ENCODE measurements at regions not wholly inside any gene's neighbourhood (a gene's known extent, or its start where the extent isn't known, plus 50 kb on each side); places are given as distances from the start of the nearest gene placed in this dataset.

- no peak for DNase-seq (ENCODE audit: low spot score)
Observed at GRCh38 chr11:115036406-115037180, 358.3 kb downstream of the NXPE2 start.

- DNase-seq (ENCODE audit: low spot score) = no peak
Observed at GRCh38 chr11:115042002-115042401, 363.7 kb downstream of the NXPE2 start.

- DNase-seq (ENCODE audit: low spot score) = no peak
Observed at GRCh38 chr11:115047631-115048030, 369.3 kb downstream of the NXPE2 start.

- no peak for DNase-seq (ENCODE audit: low spot score)
Observed at GRCh38 chr11:115049796-115050195, 371.5 kb downstream of the NXPE2 start.

- no peak for DNase-seq (ENCODE audit: low spot score)
Observed at GRCh38 chr11:115050756-115051155, 372.4 kb downstream of the NXPE2 start.

GRCh38 chr11:115051938-115052590 lies 373.7 kb downstream of the NXPE2 start:
- no peak for DNase-seq (ENCODE audit: low spot score)

- no peak for DNase-seq (ENCODE audit: low spot score)
Observed at GRCh38 chr11:115052601-115053000, 374.3 kb downstream of the NXPE2 start.

- no peak for DNase-seq (ENCODE audit: low spot score)
Observed at GRCh38 chr11:115054570-115055538, 376.5 kb downstream of the NXPE2 start.

GRCh38 chr11:115056514-115056913 lies 378.2 kb downstream of the NXPE2 start:
- DNase-seq (ENCODE audit: low spot score) = no peak

GRCh38 chr11:115060840-115061239 lies 382.5 kb downstream of the NXPE2 start:
- no peak for DNase-seq (ENCODE audit: low spot score)

- no peak for DNase-seq (ENCODE audit: low spot score)
Observed at GRCh38 chr11:115065314-115065713, 387.0 kb downstream of the NXPE2 start.

GRCh38 chr11:115065830-115066664 lies 387.7 kb downstream of the NXPE2 start:
- no peak for DNase-seq (ENCODE audit: low spot score)

GRCh38 chr11:115067471-115067870 lies 389.1 kb downstream of the NXPE2 start:
- DNase-seq (ENCODE audit: low spot score) = no peak

GRCh38 chr11:115067900-115068530 lies 389.7 kb downstream of the NXPE2 start:
- DNase-seq (ENCODE audit: low spot score) = no peak

GRCh38 chr11:115069599-115069998 lies 391.3 kb downstream of the NXPE2 start:
- no peak for DNase-seq (ENCODE audit: low spot score)

- DNase-seq (ENCODE audit: low spot score) = no peak
Observed at GRCh38 chr11:115075356-115075755, 397.0 kb downstream of the NXPE2 start.

- no peak for DNase-seq (ENCODE audit: low spot score)
Observed at GRCh38 chr11:115077740-115078139, 399.4 kb downstream of the NXPE2 start.

GRCh38 chr11:115078461-115079438 lies 400.4 kb downstream of the NXPE2 start:
- no peak for DNase-seq (ENCODE audit: low spot score)

GRCh38 chr11:115080923-115081680 lies 402.8 kb downstream of the NXPE2 start:
- DNase-seq (ENCODE audit: low spot score) = no peak

Data from hematopoietic multipotent progenitor cell treated with erythropoietin and hydrocortisone succinate and interleukin-3 and kit ligand, for 15 days (in vitro differentiated cells).